Peyer's patch (tissue), 4 donors: ENCODE measurements at regions not wholly inside any gene's neighbourhood (a gene's known extent, or its start where the extent isn't known, plus 50 kb on each side); places are given as distances from the start of the nearest gene placed in this dataset.

Experiments used
- DNase-seq, 3 donors: peaks; one replicate each; pipeline ENCODE4 v3.0.0-alpha.2; 2017 to 2019
- H3K27ac ChIP-seq, 4 donors: fragments of 200-600 bp; sonication (generic); one replicate each; pipeline ENCODE4 v1.5.1; 2016 to 2019
- H3K27me3 ChIP-seq, 2 donors: fragments of 200-600 bp; sonication (generic); one replicate each; pipeline ENCODE4 v1.5.1; 2019
- H3K36me3 ChIP-seq, 3 donors: fragments of 200-600 bp; sonication (generic); one replicate each; pipeline ENCODE4 v1.5.1; 2016 to 2019
- H3K4me1 ChIP-seq, 4 donors: fragments of 200-600 bp; sonication (generic); one replicate each; pipeline ENCODE4 v1.5.1; 2016 to 2019
- H3K4me3 ChIP-seq, 4 donors: fragments of 200-600 bp; sonication (generic); 1 replicate in 3 of 4; 2 replicates in 1 of 4; pipeline ENCODE4 v1.5.1; 2016 to 2019; ENCODE audit warnings: mild to moderate bottlenecking in 1 of 4
- H3K9me3 ChIP-seq, 4 donors: fragments of 200-600 bp; sonication (generic); one replicate each; pipeline ENCODE4 v1.5.1; 2016 to 2019; ENCODE audit warnings: mild to moderate bottlenecking in 1 of 4
- CTCF ChIP-seq, 6 experiments: fragments of 450-650 bp in 4 of 6; fragments of 200-600 bp in 2 of 6; sonication (generic) in 1 of 6; IDR thresholded peaks; one replicate each; pipeline ENCODE4 v1.5.1; 2017 to 2019; ENCODE audit warnings: antibody characterized with exemption in 6 of 6, mild to moderate bottlenecking in 3 of 6, moderate library complexity in 1 of 6
- POLR2A ChIP-seq, 2 donors: fragments of 450-650 bp; IDR thresholded peaks; one replicate each; pipeline ENCODE4 v1.5.1; 2017; ENCODE audit warnings: antibody characterized with exemption in 2 of 2, mild to moderate bottlenecking in 2 of 2, moderate library complexity in 2 of 2

GRCh38 chr2:16037808-16038457 lies 97.6 kb downstream of the MYCN start:
- H3K9me3 ChIP-seq, result no peaks in the 10 kb centered on the region
- no peaks in the 10 kb centered on the region for H3K27me3 ChIP-seq
- H3K36me3 ChIP-seq, result no peaks in the 10 kb centered on the region
- no peak for DNase-seq
- H3K4me3 ChIP-seq, result no peak overlapping the region
- no peak for TF ChIP-seq CTCF (IDR thresholded peaks at IDR 0.05)
- TF ChIP-seq POLR2A (IDR thresholded peaks at IDR 0.05), result no peak
- H3K4me1 ChIP-seq, result no peaks in the 10 kb centered on the region
- no peak overlapping the region for H3K27ac ChIP-seq

- TF ChIP-seq CTCF (IDR thresholded peaks at IDR 0.05) (no peak), POLR2A (IDR thresholded peaks at IDR 0.05) (no peak)
- no peak for DNase-seq
- Histone ChIP-seq H3K27ac (no peak overlapping the region), H3K27me3 (no peaks in the 10 kb centered on the region), H3K4me1 (no peaks in the 10 kb centered on the region), H3K4me3 (no peak overlapping the region), H3K36me3 (no peaks in the 10 kb centered on the region), H3K9me3 (no peaks in the 10 kb centered on the region)
These were observed 96.6 kb downstream of the MYCN start for GRCh38 chr2:16036951-16037350.

DNA sequence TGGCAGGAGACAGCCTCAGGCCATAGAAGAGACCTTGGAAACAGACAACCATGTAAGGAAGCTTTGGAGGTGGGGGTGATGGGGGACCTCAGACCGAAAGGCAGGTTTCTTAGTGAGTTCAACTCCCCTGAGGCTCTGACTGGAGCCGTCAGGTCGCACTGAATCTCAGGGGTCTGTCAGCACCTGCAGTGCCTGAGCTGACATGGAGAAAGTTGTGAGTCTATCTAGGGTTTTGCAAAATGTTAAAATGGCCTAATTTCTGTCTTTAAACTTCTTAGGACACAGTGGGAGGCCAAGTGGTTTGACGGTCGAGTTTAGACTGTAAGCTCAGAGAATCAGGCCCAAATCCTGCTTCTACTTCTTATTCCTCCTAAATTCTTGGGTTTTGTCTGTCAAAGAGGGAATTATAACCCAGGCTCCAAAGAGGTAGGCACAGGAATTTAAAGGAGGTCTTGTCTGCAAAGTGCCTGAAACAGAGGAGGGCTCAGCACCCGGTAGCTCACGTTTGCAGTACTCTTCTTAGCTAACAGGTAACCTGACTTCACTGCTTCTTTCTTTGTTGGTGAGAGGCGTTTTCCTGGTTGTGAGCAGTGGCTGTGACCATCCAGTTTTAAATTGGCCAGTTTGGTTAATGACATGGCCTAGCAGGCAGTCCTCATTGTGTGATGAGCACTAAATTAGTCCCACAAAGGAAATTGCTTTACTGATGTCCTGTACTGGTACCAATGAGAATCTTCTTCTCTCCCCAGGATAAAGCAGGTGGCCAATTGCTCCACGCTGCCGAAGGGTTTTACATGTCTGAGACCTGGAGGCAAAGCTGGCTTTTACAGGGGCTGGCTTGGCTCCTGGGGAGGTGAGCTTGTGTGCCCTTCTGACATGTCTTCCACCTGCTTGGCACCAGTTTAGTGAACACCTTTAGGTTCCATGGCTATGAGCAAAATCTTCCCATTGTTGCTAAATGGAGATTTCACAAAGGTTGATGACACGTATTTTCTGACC lies 95.7 kb downstream of the MYCN start:
- Histone ChIP-seq H3K9me3 (no peaks in the 10 kb centered on the region), H3K4me1 (no peaks in the 10 kb centered on the region), H3K4me3 (no peak overlapping the region), H3K27ac (no peak overlapping the region), H3K27me3 (no peaks in the 10 kb centered on the region), H3K36me3 (no peaks in the 10 kb centered on the region)
- no peak for TF ChIP-seq CTCF (IDR thresholded peaks at IDR 0.05)
- no peak for DNase-seq

DNA sequence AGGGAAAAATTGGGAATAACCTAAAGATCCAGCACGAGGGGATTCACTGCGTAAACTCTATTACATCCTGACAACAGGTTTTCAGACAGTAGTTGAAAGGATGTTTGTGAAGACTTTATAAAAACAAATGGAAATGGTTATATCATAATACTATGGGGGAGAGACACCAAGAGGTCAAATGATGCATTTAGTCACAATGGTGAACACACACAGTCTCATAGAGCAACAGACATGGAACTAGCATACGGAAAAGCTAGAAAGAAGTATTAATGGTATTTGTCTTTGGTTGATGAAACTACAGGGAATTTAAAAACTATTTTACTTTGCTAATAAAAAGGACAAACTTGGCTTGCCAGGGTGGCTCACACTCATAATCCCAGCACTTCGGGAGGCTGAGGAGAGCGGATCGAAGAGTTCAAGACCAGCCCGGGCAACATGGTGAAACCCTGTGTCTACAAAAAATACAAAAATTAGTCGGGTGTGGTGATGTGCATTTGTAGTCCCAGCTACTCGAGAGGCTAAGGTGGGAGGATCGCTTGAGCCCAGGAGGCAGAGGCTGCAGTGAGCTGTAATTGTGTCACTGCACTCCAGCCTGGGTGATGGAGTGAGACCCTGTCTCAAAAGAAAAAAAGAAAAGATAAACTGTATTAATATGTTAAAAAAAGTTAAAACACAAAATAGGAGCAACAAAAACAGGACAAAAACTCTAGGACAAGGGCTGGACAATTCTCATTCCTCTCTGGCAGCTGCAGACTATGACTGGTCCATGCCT lies 94.8 kb downstream of the MYCN start:
- no peaks in the 10 kb centered on the region for H3K4me1 ChIP-seq
- H3K27ac ChIP-seq, result no peak overlapping the region
- H3K9me3 ChIP-seq, result no peaks in the 10 kb centered on the region
- TF ChIP-seq CTCF (IDR thresholded peaks at IDR 0.05), result no peak
- no peak for TF ChIP-seq POLR2A (IDR thresholded peaks at IDR 0.05)
- H3K4me3 ChIP-seq, result no peak overlapping the region
- no peaks in the 10 kb centered on the region for H3K36me3 ChIP-seq
- no peaks in the 10 kb centered on the region for H3K27me3 ChIP-seq
- no peak for DNase-seq

GRCh38 chr2:16034151-16034974 lies 94.0 kb downstream of the MYCN start:
- Histone ChIP-seq H3K36me3 (no peaks in the 10 kb centered on the region), H3K27ac (no peak overlapping the region), H3K27me3 (no peaks in the 10 kb centered on the region), H3K9me3 (no peaks in the 10 kb centered on the region), H3K4me3 (no peak overlapping the region), H3K4me1 (no peaks in the 10 kb centered on the region)
- TF ChIP-seq CTCF (IDR thresholded peaks at IDR 0.05) (peak in 1 of 6 experiments; percentile 27), POLR2A (IDR thresholded peaks at IDR 0.05) (no peak)
- no peak for DNase-seq
